ENCODE measurements at regions not wholly inside any gene's neighbourhood (a gene's known extent, or its start where the extent isn't known, plus 50 kb on each side); places are given as distances from the start of the nearest gene placed in this dataset.

GRCh38 chr2:167524786-167525185 is 636.5 kb downstream of the XIRP2 start (continued):
- TF ChIP-seq MAX (IDR thresholded peaks at IDR 0.05): no peak
- no peak for TF ChIP-seq ASH2L (IDR thresholded peaks at IDR 0.05; ENCODE audit: low read length)
- TF ChIP-seq SP1 (IDR thresholded peaks at IDR 0.05; ENCODE audit: low read depth, low read length): no peak
